Activated B cell treated with CpG ODN at 0.5 μM for 24 hours (primary cell): ENCODE measurements at regions not wholly inside any gene's neighbourhood (a gene's known extent, or its start where the extent isn't known, plus 50 kb on each side); places are given as distances from the start of the nearest gene placed in this dataset.

Experiments
- ATAC-seq: fragments of 200-7000 bp; cut with Tn5 transposase; one replicate; pipeline ENCODE4 v1.10.0; 2021; ENCODE audit warnings: low read depth, mild to moderate bottlenecking, moderate library complexity
- CTCF ChIA-PET: fragments of 350-600 bp; sonication (Branson Sonifier 250); formaldehyde crosslinking; loops from one replicate; lab custom pipeline; 2021; ENCODE audit warnings: antibody characterized with exemption; lab: Charles Lee
- POLR2A ChIA-PET: fragments of 350-600 bp; sonication (Branson Sonifier 250); formaldehyde crosslinking; loops from one replicate; lab custom pipeline; 2021; ENCODE audit warnings: antibody characterized with exemption; lab: Charles Lee
- DNase-seq: peaks from one replicate; pipeline ENCODE4 v3.0.0; 2022
- H3K27ac Mint-ChIP-seq: one replicate; pipeline ENCODE4 v1.8.0; 2020; ENCODE audit warnings: mixed read lengths
- H3K27me3 Mint-ChIP-seq: one replicate; pipeline ENCODE4 v1.8.0; 2021; ENCODE audit warnings: mixed read lengths
- H3K36me3 Mint-ChIP-seq: one replicate; pipeline ENCODE4 v1.8.0; 2021; ENCODE audit warnings: low read depth, mixed read lengths
- H3K4me1 Mint-ChIP-seq: one replicate; pipeline ENCODE4 v1.8.0; 2021; ENCODE audit warnings: mixed read lengths
- H3K4me3 Mint-ChIP-seq: one replicate; pipeline ENCODE4 v1.8.0; 2020; ENCODE audit warnings: mild to moderate bottlenecking, mixed read lengths
- H3K9me3 Mint-ChIP-seq: one replicate; pipeline ENCODE4 v1.8.0; 2020; ENCODE audit warnings: mixed read lengths
- CTCF ChIP-seq: fragments of 200-600 bp; IDR thresholded peaks from one replicate; pipeline ENCODE4 v1.8.0; 2022; ENCODE audit warnings: antibody characterized with exemption, mild to moderate bottlenecking
- intact Hi-C: fragments of 100-400 bp; cut with micrococcal nuclease; formaldehyde crosslinking; loops from one replicate; pipeline ENCODE4 v1.15.1; 2024

DNA sequence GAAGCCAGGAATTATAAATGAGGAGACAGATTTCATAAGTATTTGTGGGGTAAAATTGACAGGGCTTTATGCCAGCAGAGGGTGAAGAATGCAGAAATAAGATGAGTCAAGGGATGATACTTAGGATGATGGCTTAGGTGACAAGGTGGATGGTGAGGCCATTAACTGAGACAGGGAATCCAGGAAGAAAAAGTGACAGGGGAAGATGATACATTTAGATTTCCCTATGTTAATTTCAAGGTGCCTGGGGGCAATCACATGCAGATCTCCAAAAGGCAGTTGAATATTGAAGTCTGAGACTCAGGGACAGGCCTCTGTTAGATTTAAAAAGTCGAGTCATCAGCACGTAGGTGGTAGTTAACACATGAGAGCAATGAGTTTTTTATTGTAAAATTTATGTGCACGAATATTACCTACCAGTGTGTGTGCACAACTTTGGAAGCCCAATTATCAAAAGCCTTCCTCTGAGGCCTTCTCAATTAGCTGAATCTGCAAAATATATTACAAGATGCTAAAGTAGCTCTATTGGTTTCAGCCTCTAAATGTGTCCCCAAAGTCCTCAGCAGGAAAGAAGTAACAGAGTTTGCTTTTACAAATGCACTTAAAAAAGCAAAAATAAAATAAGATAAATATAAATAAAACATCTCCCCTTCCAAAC is 67.9 kb upstream of the CHL1 start:
- POLR2A ChIA-PET = no interaction called here
- Mint-ChIP-seq H3K4me3 (no peak overlapping the region), H3K4me1 (peaks cover 4% of the 10 kb centered on the region), H3K36me3 (no peaks in the 10 kb centered on the region), H3K27me3 (no peaks in the 10 kb centered on the region), H3K27ac (no peak overlapping the region), H3K9me3 (no peaks in the 10 kb centered on the region)
- ATAC-seq = no peak
- intact Hi-C loops = no loop called here
- TF ChIP-seq CTCF = no peak
- no peak for DNase-seq
- CTCF ChIA-PET = no interaction called here

GRCh38 chr3:131151-131888 is 65.2 kb upstream of the CHL1 start:
- no peaks in the 10 kb centered on the region for H3K36me3 Mint-ChIP-seq
- H3K4me3 Mint-ChIP-seq = no peak overlapping the region
- H3K27ac Mint-ChIP-seq = no peak overlapping the region
- no peak for TF ChIP-seq CTCF
- ATAC-seq (no peak), DNase-seq (no peak)
- POLR2A ChIA-PET = interaction anchor here (0.5 kb wide), 1 partner anchor 65 kb away, joined by 4 read pairs; no protein-coding TSS in a partner anchor
- intact Hi-C loops = no loop called here
- no peaks in the 10 kb centered on the region for H3K27me3 Mint-ChIP-seq
- CTCF ChIA-PET = no interaction called here
- no peaks in the 10 kb centered on the region for H3K4me1 Mint-ChIP-seq
- H3K9me3 Mint-ChIP-seq = no peaks in the 10 kb centered on the region

DNA sequence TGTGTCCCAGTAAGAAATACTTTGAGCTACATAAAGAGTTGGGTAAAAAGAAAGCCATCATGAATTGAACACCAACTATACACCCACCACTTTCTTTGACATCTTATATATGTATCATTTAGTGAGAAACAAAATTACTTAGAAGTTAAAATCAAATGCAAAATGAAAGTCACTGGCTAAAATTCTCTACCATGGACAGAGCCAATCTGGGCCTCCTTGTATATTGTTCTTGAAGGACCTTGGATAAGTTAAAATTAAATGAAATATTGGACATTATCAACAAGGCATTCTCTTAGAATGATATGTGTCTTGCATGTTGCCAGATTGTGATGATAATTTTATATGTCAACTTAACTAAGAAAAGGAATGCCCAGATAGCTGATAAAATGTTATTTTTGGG is 64.2 kb upstream of the CHL1 start:
- intact Hi-C loops = no loop called here

GRCh38 chr3:132904-133303 is 63.7 kb upstream of the CHL1 start:
- no peak overlapping the region for H3K27ac Mint-ChIP-seq
- ATAC-seq (no peak), DNase-seq (no peak)
- no peaks in the 10 kb centered on the region for H3K27me3 Mint-ChIP-seq
- no peaks in the 10 kb centered on the region for H3K36me3 Mint-ChIP-seq
- H3K9me3 Mint-ChIP-seq = no peaks in the 10 kb centered on the region
- intact Hi-C loops = no loop called here
- no peaks in the 10 kb centered on the region for H3K4me1 Mint-ChIP-seq
- no peak overlapping the region for H3K4me3 Mint-ChIP-seq
- TF ChIP-seq CTCF = no peak
- POLR2A ChIA-PET = no interaction called here
- CTCF ChIA-PET = no interaction called here

More for the DNA sequence above, 64.2 kb upstream of the CHL1 start:
- H3K36me3 Mint-ChIP-seq = no peaks in the 10 kb centered on the region
- ATAC-seq (no peak), DNase-seq (no peak)
- no peaks in the 10 kb centered on the region for H3K9me3 Mint-ChIP-seq
- H3K4me3 Mint-ChIP-seq = no peak overlapping the region
- no peaks in the 10 kb centered on the region for H3K27me3 Mint-ChIP-seq
- CTCF ChIA-PET = no interaction called here
- POLR2A ChIA-PET = no interaction called here
- H3K27ac Mint-ChIP-seq = no peak overlapping the region
- H3K4me1 Mint-ChIP-seq = no peaks in the 10 kb centered on the region
- no peak for TF ChIP-seq CTCF

- Mint-ChIP-seq H3K9me3 (no peaks in the 10 kb centered on the region), H3K4me1 (no peaks in the 10 kb centered on the region), H3K27me3 (no peaks in the 10 kb centered on the region), H3K27ac (no peak overlapping the region), H3K36me3 (no peaks in the 10 kb centered on the region), H3K4me3 (no peak overlapping the region)
- ChIA-PET POLR2A (no interaction called here), CTCF (no interaction called here)
- TF ChIP-seq CTCF = no peak
- ATAC-seq (no peak), DNase-seq (no peak)
- intact Hi-C loops = no loop called here
Observed at GRCh38 chr3:140748-141330, 55.7 kb upstream of the CHL1 start.
